Stimulated activated CD4-positive, alpha-beta T cell treated with anti-CD3 and anti-CD28 coated beads, Interleukin-2, amount 100 ng/mL, for 48 hours (primary cell): ENCODE measurements at regions not wholly inside any gene's neighbourhood (a gene's known extent, or its start where the extent isn't known, plus 50 kb on each side); places are given as distances from the start of the nearest gene placed in this dataset.

Experiments
- DNase-seq, 2 donors: peaks; one replicate each; pipeline ENCODE4 v3.0.0-alpha.2; 2020

DNA sequence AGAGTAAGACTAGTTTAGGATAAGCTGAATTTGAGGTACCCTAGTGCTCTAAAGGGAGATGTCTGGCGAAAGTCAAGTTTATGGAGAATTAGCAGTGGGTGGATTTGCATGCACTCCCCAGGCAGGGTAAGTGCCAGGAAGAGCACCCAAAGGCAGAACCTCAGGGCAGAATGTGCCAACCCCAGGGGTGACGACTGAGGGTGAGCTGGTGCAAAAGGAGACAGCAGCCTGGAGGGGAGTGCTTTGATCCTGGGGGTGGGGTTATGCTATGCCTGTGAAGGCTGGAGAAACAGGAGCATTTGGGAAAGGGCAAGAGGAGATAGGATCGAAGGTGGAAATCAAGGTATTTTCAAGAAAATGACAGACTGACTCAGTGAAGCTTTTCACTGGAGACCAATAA is 208.5 kb upstream of the PDE10A start:
- no peak for DNase-seq

DNA sequence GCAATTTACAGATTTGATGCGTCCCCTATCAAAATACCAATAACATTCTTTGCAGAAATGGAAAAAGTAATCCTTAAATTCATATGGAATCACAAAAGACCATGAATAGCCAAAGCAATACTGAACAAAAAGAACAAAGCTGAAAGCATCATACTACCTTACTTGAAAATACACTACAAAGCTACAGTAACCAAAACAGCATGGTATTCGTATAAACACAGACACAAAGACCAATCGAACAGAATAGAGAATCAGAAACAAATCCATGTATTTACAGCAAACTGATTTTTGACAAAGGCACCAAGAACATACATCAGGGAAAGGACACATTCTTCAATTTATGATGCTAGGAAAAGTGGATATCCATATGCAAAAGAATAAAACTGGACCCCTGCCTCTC is 206.5 kb upstream of the PDE10A start:
- DNase-seq = no peak

DNA sequence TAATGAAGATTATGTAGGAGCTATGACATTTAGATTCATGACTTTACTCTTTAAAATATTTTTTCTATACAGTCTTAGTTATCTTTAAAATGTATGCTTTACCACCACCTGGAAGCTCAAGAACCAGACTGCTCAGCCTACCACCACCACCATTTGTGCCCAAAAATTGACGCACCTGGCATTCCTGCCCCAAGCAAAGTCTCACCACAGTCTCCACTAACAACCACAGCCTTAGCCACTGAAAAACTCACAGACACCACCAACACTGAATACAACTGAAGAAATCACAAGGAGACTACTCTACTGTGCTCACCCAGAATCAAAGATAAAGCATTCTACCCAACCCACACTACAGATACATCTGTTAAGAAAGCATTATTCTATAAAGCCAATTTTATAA is 201.9 kb upstream of the PDE10A start:
- DNase-seq = no peak

DNA sequence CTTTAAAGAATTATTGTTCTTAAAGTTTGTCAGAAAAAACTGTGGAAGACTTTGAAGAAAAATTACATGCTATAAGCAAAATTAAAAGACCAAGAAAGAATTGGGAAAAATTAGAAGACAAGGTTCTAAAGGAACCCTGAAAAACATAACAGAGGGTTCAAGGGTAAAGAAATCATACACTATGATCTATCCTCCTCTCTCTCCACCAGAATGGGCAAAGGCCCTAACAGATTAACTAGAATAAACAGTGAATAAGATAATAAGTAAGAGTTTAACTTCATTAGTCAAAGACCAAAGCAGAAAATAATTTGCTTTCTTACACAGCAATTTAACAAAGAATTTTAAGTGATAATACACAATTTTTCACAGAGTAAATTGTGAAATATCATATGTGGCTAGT is 201.2 kb upstream of the PDE10A start:
- DNase-seq = no peak

DNA sequence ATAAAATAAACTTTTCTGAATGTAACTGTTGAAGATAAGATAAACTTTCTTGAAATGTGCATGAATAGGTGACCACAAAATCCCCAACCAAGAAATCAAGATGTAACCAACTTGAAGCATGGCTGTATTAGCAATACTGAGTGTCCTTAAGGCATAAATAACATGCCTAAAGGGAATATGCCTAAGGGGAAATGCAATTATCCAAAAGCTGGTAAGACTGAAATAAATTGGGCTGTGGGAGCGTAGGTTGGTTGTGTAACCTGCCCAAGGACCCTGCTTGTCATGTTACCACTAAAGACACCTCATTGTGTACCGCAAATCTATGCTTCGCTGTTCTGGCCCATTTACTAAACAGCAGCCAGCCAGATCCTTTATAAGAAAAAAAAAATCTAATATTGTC is 200.8 kb upstream of the PDE10A start:
- no peak for DNase-seq

GRCh38 chr6:165862813-165863212 is 199.8 kb upstream of the PDE10A start:
- no peak for DNase-seq

DNA sequence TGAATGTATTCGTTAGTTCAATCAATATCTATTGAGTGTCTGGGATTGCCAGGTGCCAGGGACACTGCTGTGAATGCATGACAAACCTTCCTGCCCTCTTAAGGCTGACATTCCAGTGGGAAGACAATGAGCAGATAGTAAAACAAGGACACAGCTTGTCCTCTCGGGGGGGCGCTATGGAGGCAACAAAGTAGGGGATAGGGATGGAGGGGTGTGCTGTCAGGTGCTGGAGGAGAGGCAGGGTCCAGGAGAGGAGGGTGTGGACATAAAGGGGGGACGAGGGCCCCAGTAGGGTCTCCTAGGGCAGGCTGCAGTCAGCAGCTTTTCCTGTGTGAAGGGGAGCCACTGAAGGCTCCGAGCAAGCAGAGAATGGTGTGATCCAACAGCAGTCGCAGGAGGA is 198.2 kb upstream of the PDE10A start:
- no peak for DNase-seq

DNA sequence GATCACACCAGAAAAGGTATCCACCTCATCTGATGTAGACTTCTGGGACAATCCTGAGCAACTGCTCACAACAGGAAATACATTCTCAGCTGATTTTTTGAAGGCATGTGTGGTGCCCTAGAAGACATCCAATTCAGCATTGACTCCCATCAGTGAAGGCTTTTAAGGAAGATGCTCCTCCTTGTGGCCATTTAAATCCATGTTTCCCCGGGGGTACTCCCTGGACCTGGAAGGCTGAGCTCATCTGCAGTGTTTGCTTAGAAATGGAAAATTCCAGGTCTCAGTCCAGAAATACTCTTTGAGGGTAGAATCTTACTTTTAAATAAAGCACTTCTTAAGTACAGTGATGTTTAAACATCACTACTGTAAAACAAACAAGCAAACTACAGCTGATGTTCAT is 195.5 kb upstream of the PDE10A start:
- DNase-seq = no peak

GRCh38 chr6:165855856-165856255 is 192.8 kb upstream of the PDE10A start:
- no peak for DNase-seq

DNA sequence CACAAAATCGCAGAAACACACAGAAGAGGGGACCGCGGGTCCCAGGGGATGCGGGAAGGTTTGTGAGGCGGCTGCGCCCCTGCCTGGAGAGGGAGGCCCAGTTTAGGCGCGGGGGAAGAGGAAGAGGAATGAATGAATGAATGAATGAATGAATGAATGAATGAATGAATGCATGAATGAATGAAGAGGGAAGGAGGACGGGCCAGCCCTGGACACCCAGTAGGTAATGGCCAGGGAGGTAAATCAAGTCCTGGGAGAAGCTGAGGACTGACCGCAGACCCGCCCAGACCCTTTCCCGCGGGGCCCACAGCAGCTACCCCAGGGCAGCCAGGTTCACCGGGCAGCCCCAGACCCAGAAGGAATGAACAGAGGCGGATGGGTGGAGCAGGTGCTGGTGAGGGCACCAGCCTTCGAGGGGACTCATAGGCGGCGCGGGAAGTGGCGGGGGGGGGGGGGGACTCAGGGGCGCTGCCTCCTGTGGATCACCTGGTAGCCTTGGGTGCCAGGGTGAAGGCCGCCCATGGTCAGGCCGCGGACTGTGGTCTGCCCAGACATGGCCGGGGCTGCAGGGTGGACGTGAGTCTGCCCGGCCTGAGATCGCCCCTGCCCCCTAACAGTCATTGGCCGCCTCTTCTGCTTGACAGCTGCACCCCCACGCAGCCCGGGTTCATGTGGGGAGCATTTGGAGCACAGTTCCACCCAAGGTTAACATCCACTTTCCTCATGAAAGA is 192.0 kb upstream of the PDE10A start:
- DNase-seq = no peak

GRCh38 chr6:165854061-165854862 is 191.2 kb upstream of the PDE10A start:
- no peak for DNase-seq

GRCh38 chr6:165852676-165853075 is 189.6 kb upstream of the PDE10A start:
- DNase-seq = no peak

GRCh38 chr6:165850434-165851019 is 187.5 kb upstream of the PDE10A start:
- peak; percentile 59 to 60 for DNase-seq

DNA sequence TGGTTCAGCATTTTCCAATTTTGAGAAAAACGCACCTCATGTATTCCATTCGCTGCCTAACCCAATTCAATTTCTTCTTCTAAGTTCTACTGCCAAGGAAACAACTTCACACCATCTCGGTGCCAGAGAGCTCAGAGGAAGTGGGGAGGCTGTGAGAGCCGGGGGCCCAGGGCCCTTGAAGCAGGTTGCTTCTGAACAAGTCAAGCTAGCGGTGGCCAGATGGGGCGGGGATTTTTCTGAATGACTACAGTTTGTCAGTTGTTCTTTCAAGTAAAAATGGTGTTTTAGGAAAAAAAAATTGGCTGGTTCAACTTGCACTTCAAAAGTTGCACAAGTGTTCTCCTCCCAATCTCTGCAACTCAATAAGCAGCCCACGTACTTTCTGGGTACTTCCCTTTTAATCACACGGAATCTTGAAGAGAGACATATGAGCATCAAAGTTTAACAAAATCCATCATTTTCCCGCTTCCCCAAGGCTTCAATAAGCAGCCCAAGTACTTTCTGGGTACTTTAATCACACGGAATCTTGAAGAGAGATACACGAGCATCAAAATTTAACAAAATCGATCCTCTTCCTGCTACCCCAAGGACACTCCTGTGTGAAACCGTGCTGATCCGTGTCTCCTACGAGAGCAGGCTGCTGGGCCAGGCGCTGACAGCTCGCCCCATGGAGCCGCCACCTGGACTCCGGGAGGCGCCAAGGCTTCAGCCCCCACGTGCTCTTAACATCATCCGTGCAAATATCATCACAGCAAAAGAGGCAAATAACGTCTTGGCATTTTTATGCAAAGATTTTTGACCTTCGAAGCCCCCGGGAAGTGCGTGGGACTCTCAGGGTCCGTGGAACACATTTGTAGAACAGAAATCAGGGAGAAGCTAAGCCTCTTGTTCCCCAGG is 186.7 kb upstream of the PDE10A start:
- DNase-seq = no peak

DNA sequence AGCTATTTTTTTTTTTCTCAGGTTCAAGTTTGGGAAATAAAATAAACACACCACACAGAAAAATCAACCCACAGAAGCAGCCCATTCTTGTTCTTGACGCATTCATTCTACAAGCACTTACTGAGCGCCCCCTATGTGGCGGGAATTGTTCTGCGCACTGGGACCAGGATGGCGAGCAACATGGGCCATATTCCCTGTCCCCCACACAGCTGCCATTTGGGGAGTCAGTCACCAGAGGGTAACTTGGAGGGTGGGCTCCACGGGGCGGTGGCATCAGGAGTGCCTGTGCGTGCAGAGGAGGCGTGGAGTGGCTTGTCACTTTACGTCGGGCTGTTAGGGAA is 185.0 kb upstream of the PDE10A start:
- no peak for DNase-seq

DNA sequence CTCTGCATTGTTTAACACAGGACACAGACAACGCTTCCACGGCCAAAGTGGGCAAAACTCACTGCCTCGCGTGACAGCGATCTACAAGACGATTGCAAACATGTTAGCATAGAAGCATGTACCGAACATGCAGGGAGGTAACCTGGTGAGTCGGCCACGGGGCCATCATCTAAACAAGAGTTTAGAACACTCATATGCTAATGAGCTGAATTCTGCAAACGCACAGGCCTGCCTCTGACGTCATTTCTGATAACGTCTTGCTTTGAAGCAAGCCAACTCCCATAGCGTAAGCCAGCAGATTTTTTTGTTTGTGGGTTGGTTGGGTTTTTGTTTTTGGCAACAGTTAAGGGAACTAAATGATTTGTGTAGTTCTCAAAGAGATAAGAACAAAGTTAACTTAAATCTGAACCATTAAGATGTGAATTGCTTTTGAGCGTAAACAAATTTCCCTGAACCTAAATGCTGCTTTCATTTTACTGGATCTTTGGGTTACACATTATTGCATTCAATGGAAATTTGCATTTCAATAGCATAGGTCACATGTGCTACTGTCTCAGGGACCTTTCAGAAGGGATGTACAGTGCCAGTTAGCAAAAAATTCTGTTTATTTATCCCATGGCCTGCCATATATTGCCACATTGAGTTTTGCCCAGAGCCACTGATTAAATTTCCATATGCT is 184.5 kb upstream of the PDE10A start:
- DNase-seq = no peak

- no peak for DNase-seq
Observed at GRCh38 chr6:165846123-165846966, 183.3 kb upstream of the PDE10A start.

DNA sequence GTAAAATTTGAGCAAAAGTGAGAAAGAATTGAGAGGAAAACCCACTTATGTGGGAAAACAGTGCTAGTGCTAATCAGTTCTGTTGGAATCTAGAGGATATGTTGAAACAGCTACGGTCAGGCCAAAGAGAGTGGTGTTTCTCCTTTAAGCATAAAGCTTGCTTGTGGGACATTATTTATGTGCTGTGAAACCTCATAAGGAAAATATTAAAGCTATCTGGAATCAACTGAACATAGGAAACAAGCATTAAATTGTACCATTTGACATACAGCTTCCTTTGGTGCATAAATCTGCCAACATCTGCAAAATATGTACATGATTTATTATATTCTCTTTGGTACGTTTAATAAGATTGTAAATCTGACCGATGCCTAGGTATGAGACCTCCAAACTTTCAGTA is 182.5 kb upstream of the PDE10A start:
- DNase-seq = no peak

GRCh38 chr6:165844801-165845364 is 181.8 kb upstream of the PDE10A start:
- no peak for DNase-seq

DNA sequence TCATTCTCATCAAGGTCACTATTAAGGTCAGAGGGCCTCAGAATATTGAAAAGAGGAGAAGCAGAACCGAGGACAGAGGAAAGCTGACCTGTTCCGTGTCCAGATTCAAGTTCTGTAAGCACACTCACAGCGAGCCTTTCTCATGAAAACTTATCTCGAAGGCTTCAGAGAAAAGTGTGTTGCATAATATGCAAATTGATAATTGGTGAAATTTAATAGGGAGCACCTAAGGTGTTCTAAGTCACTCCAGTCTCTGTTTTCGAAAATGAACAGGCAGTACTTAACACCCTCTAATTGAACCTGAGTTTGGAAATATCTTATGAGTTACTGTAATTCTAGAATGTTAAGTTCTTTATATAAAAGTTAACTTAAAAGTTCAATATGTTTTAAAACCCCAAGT is 181.2 kb upstream of the PDE10A start:
- DNase-seq = no peak

- no peak for DNase-seq
Observed at GRCh38 chr6:165843568-165844113, 180.6 kb upstream of the PDE10A start.
